Vagina (tissue), 2 donors: ENCODE measurements at regions not wholly inside any gene's neighbourhood (a gene's known extent, or its start where the extent isn't known, plus 50 kb on each side); places are given as distances from the start of the nearest gene placed in this dataset.

ENCODE experiments used
- POLR2AphosphoS5 ChIP-seq, 2 donors: sonication (generic); formaldehyde crosslinking; IDR thresholded peaks; one replicate each; pipeline ENCODE4 v1.9.0; 2017; ENCODE audit warnings: antibody characterized with exemption in 2 of 2, mild to moderate bottlenecking in 2 of 2, low read depth in 1 of 2; ENCODE audit not compliant: insufficient read depth in 1 of 2
- TF ChIP-seq, protein P1 (sequence below), 3 experiments: fragments of 450-650 bp in 2 of 3; fragments of 200-600 bp in 1 of 3; sonication (generic) in 1 of 3; IDR thresholded peaks; one replicate each; pipeline ENCODE4 v1.5.1; 2017 to 2019; ENCODE audit warnings: antibody characterized with exemption in 3 of 3, mild to moderate bottlenecking in 2 of 3, moderate library complexity in 2 of 3

- TF ChIP-seq, protein P1, sequence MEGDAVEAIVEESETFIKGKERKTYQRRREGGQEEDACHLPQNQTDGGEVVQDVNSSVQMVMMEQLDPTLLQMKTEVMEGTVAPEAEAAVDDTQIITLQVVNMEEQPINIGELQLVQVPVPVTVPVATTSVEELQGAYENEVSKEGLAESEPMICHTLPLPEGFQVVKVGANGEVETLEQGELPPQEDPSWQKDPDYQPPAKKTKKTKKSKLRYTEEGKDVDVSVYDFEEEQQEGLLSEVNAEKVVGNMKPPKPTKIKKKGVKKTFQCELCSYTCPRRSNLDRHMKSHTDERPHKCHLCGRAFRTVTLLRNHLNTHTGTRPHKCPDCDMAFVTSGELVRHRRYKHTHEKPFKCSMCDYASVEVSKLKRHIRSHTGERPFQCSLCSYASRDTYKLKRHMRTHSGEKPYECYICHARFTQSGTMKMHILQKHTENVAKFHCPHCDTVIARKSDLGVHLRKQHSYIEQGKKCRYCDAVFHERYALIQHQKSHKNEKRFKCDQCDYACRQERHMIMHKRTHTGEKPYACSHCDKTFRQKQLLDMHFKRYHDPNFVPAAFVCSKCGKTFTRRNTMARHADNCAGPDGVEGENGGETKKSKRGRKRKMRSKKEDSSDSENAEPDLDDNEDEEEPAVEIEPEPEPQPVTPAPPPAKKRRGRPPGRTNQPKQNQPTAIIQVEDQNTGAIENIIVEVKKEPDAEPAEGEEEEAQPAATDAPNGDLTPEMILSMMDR (IDR thresholded peaks at IDR 0.05), result no peak
- TF ChIP-seq POLR2AphosphoS5 (IDR thresholded peaks at IDR 0.05; ENCODE audit: insufficient read depth in 1 of 2, low read depth in 1 of 2), result no peak
These were observed 972.2 kb upstream of the WWC1 start for GRCh38 chr5:167319243-167319642.
